Esophagus (tissue), 2 donors: ENCODE measurements at regions not wholly inside any gene's neighbourhood (a gene's known extent, or its start where the extent isn't known, plus 50 kb on each side); places are given as distances from the start of the nearest gene placed in this dataset.
"Not testable (repeated sequence)": the region's sequence is repeated elsewhere in the genome, so short reads cannot be mapped to it uniquely, and the experiment has no call there.

Experiments
- H3K27ac ChIP-seq, 2 donors: one replicate each; pipeline ENCODE4 v1.5.1; 2013; ENCODE audit warnings: low read depth in 2 of 2, mild to moderate bottlenecking in 2 of 2, inconsistent platforms in 1 of 2, low read length in 1 of 2, moderate library complexity in 1 of 2
- H3K27me3 ChIP-seq, 2 donors: one replicate each; pipeline ENCODE4 v1.6.1; 2013; ENCODE audit warnings: low read length in 2 of 2, control low read depth in 1 of 2, mild to moderate bottlenecking in 1 of 2; ENCODE audit not compliant: insufficient read depth in 2 of 2, control insufficient read depth in 1 of 2
- H3K36me3 ChIP-seq, 2 donors: one replicate each; pipeline ENCODE4 v1.6.1; 2013; ENCODE audit warnings: low read length in 1 of 2; ENCODE audit not compliant: control insufficient read depth in 2 of 2, insufficient read depth in 2 of 2
- H3K4me1 ChIP-seq, 2 donors: one replicate each; pipeline ENCODE4 v1.6.1; 2013; ENCODE audit warnings: low read length in 1 of 2; ENCODE audit not compliant: control insufficient read depth in 2 of 2, insufficient read depth in 2 of 2
- H3K4me3 ChIP-seq, 2 donors: one replicate each; pipeline ENCODE4 v1.5.1; 2013; ENCODE audit warnings: low read length in 2 of 2, mild to moderate bottlenecking in 2 of 2, low read depth in 1 of 2, moderate library complexity in 1 of 2
- H3K9me3 ChIP-seq, 2 donors: one replicate each; pipeline ENCODE4 v1.6.1; 2013; ENCODE audit warnings: mild to moderate bottlenecking in 2 of 2, low read depth in 1 of 2, low read length in 1 of 2, moderate library complexity in 1 of 2; ENCODE audit not compliant: control insufficient read depth in 2 of 2, insufficient read depth in 1 of 2
- WGBS, 2 donors: extraction: QIAGEN DNeasy Blood & Tissue Kit; methylation state at CpG; one replicate each; pipeline ENCODE4 v1.1.7; 2013; 5-methylcytosine and 5-hydroxymethylcytosine counted together
- donor health status: healthy with polysubstance abuse.
- donor health status: Bipolar disorder and iron deficiency.

DNA sequence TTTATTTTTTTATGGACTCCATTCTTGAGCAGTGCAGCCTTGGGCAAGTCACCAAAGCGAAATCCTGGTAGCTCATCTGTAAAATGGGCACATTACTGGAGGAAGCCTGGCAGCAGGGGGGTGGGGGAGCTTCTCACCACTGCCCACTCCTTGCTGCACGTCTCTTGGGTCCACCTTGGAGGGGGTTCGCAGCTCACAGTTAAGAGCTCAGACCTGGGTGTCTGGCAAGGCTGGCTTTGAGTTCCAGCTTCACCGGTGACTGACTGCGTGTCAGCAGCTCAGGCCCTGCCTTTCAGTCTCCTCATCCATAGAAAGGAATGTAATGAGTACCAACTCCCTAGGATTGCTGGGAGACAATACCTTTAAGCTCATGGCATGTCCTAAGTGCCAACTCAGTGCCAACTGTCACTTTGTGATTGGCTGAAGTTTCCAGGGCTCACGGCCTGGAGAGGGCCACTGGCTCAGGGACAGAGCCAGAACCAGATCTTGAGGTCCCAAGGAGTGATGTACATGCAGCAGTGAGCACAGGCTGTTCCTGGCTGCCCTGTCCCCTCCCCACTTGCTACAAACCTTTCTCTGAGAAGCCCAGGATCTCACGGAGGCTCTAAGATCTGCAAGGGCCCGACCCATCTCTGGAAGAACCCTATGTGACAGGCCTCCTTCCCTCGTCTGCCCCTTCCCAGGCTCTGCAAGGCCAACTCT is 72.9 kb downstream of the C9orf50 start:
- 86% methylated on average over 9 of the region's 9 CpGs for WGBS, 2 donors
- H3K27ac ChIP-seq = no peak overlapping the region
- H3K4me3 ChIP-seq = no peak overlapping the region
- H3K36me3 ChIP-seq = no peaks in the 10 kb centered on the region
- H3K9me3 ChIP-seq = no peaks in the 10 kb centered on the region
- peaks cover 0 to 4% of the 10 kb centered on the region in 2 donors for H3K27me3 ChIP-seq
- peaks cover 0 to 8% of the 10 kb centered on the region in 2 donors for H3K4me1 ChIP-seq

DNA sequence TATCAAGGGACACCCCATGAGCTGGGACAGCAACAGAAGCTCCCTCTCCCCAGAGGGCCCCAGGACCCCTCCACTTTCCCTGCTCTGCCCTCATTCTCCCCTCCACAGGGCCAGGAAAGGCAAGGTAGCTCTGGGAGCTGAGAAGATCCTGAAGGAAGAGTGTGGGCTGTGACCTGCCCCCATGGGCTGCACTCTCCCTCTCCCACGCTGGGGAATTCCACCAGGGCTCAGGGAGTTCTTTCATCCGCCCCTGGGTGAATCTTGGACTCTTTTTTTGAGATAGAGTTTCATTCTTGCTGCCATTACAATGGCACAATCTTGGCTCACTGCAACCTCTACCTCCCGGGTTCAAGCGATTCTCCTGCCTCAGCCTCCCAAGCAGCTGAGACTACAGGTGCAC is 73.8 kb downstream of the C9orf50 start:
- 63 to 69% methylated on average over 4 of the region's 4 CpGs for WGBS, 2 donors

DNA sequence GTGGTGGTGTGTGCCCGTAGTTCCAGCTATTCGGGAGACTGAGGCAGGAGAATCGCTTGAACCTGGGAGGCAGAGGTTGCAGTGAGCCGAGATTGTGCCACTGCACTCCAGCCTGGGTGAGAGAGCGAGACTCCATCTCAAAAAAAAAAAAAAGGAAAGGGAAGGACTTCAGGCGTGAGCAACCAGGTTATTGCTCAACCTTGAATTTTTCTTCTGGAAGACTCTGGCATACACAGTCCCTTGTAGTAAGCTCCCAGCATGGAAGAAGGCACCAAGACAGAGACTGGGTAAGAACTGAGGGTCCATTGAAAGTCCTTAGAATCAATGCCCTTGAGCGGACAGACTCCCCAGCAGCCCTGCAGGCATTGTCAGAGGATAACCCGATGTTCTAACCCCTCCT is 75.0 kb downstream of the C9orf50 start:
- H3K4me3 ChIP-seq, H3K36me3 ChIP-seq, H3K4me1 ChIP-seq, H3K9me3 ChIP-seq, H3K27me3 ChIP-seq, H3K27ac ChIP-seq: not testable (repeated sequence)
- WGBS, 2 donors = 86 to 91% methylated on average over 8 of the region's 8 CpGs

More for the DNA sequence above, 73.8 kb downstream of the C9orf50 start:
- Histone ChIP-seq H3K27me3 (peaks cover 0 to 4% of the 10 kb centered on the region in 2 donors), H3K9me3 (no peaks in the 10 kb centered on the region), H3K4me3 (no peak overlapping the region), H3K36me3 (no peaks in the 10 kb centered on the region), H3K27ac (no peak overlapping the region), H3K4me1 (peaks cover 0 to 8% of the 10 kb centered on the region in 2 donors)

DNA sequence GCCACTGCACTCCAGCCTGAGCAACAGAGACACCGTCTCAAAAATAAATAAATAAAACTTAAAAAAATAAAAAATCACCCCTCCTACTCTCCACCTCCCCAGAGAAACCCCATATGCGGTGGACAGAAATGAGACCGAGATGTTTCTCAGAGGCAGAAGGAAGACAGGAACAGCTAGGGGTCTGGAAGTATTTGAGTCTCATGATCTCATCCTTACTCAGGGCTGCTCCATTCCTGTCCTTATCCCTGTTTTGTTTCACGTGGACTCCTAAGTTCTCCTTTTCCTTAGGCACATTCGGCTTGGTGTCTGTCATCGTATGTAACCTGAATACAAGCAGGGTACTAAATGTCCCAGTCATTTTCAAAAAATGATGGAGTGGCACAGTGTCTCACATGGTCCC is 76.1 kb downstream of the C9orf50 start:
- no peaks in the 10 kb centered on the region for H3K9me3 ChIP-seq
- H3K27ac ChIP-seq = no peak overlapping the region
- no peak overlapping the region for H3K4me3 ChIP-seq
- H3K27me3 ChIP-seq = peaks cover 0 to 1% of the 10 kb centered on the region in 2 donors
- no peaks in the 10 kb centered on the region for H3K36me3 ChIP-seq
- WGBS, 2 donors = 73 to 78% methylated on average over 6 of the region's 6 CpGs
- peaks cover 0 to 3% of the 10 kb centered on the region in 2 donors for H3K4me1 ChIP-seq

DNA sequence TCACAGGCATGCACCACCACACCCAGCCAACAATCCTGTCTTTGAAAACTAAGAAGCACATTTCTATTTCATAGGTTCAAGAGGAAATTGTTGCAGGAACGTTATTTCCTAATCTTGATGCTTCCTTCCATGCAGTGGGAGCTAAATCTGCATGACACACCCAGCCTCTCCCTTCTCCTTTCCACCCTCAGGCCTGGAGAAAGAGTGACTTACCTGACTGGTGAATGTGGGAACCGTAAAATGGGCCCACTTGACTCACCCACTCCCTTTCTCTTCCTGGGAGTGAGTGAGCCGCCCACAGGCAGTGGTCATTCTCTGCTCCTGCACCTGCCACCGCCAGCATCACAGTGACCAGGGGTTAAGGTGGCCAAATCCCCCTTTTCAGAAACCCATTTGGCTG is 78.2 kb downstream of the C9orf50 start:
- 65 to 69% methylated on average over 4 of the region's 4 CpGs for WGBS, 2 donors
- Histone ChIP-seq H3K4me3 (no peak overlapping the region), H3K36me3 (no peaks in the 10 kb centered on the region), H3K9me3 (no peaks in the 10 kb centered on the region), H3K27ac (no peak overlapping the region), H3K4me1 (no peaks in the 10 kb centered on the region), H3K27me3 (no peaks in the 10 kb centered on the region)

DNA sequence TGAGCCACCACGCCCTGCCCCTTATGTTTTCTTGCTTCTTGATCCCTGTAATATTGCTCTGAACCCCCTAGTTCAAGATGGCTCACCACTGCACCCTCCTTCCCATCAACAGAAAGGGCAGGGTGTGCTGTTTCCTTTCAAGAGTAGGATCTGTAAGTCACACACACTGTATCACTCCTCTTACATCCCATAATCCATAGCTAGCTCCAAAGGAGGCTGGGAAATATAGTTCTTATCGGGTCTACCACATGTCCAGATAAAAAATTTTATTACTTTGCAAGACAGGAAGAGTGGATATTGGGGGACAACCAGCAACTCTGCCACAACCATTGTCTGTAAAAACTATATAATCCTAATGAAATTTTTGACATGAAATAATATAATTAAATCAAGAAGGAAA is 79.6 kb downstream of the C9orf50 start:
- H3K27me3 ChIP-seq = no peaks in the 10 kb centered on the region
- H3K36me3 ChIP-seq = no peaks in the 10 kb centered on the region
- 82 to 89% methylated on average over 2 of the region's 2 CpGs for WGBS, 2 donors
- no peaks in the 10 kb centered on the region for H3K9me3 ChIP-seq
- no peaks in the 10 kb centered on the region for H3K4me1 ChIP-seq
- no peak overlapping the region for H3K27ac ChIP-seq
- H3K4me3 ChIP-seq = no peak overlapping the region

DNA sequence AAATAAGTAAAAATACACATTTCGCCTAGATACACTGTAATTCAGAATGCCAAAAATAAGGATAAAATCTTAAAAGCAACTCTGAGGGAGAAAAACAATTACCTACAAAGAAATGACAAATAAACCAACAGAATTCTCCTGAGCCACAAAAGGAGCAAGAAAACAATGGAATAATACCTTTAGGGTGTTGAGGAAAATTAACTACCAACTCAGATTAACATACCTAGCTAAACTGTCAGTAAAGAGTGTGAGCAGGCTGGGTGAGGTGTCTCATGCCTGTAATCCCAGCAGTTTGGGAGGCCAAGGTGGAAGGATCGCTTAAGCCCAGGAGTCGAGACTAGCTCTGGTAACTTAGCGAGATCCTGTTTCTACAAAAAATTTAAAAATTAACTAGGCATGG is 81.5 kb downstream of the C9orf50 start:
- no peaks in the 10 kb centered on the region for H3K4me1 ChIP-seq
- no peaks in the 10 kb centered on the region for H3K27me3 ChIP-seq
- no peak overlapping the region for H3K27ac ChIP-seq
- no peak overlapping the region for H3K4me3 ChIP-seq
- no peaks in the 10 kb centered on the region for H3K9me3 ChIP-seq
- no peaks in the 10 kb centered on the region for H3K36me3 ChIP-seq
- 96 to 97% methylated on average over 4 of the region's 4 CpGs for WGBS, 2 donors

DNA sequence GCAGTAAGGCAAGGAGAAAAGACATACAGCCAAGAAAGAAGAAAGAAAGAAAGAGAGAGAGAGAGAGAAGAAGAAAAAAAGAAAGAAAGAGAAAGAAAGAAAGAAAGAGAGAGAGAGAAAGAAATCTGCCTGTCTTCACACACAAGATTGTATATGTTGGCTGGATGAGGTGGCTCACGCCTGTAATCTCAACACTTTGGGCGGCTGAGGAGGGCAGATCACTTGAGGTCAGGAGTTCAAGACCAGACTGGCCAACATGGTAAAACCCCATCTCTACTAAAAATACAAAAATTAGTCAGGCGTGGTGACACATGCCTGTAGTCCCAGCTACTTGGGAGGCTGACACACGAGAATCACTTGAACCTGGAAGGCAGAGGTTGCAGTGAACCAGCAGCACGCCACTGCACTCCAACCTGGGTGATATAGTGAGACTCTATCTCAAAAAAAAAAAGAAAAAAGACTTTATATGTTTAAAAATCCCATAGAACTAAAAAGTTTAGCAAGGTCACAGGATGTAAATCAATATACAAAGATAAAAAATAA is 89.0 kb downstream of the C9orf50 start:
- not testable (repeated sequence) for H3K27me3 ChIP-seq, H3K4me1 ChIP-seq, H3K4me3 ChIP-seq, H3K27ac ChIP-seq, H3K9me3 ChIP-seq, H3K36me3 ChIP-seq
- 82 to 84% methylated on average over 5 of the region's 5 CpGs for WGBS, 2 donors

DNA sequence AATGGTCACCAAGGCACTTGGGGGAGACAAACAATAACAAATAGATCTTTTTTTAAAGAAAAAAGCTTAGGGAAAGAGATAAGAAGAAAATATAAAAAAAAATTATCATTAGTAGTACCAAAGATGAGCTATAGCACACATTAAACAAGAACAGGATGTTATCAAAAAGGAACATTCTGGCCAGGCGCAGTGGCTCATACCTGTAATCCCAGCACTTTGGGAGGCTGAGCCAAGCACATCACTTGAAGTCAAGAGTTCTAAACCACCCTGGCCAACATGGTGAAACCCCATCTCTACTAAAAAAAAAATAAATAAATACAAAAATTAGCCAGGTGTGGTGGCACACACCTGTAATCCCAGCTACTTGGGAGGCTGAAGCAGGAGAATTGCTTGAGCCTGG is 92.9 kb downstream of the C9orf50 start:
- H3K27me3 ChIP-seq, H3K4me1 ChIP-seq, H3K36me3 ChIP-seq, H3K27ac ChIP-seq, H3K9me3 ChIP-seq, H3K4me3 ChIP-seq: not testable (repeated sequence)
- WGBS, 2 donors = 88 to 95% methylated on average over 1 of the region's 1 CpG

DNA sequence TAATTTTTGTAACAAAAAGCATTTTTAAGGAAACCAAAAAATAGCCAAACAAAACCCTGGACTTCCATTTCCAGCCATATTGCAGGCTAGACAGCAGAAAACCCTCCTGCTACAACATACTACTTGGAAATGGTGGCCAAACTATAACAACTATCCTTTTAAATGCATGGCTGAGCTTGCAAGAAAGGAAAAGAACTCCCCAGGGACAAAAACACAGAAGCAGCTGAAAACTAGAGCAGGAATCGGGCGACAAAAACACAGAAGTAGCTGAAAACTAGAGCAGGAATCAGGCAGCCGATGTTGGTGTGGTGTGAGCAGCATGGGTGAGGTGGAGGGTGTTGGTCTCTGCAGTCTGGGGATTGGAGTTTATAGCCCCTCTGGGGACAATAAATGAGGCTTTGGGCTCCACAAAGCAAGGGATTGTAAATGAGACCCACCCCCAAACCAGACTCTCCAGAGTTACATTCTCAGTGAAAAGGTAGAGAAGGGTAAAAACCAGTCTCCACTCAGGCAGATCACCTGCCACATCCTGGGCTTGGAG is 95.2 kb downstream of the C9orf50 start:
- H3K4me3 ChIP-seq = no peak overlapping the region
- no peaks in the 10 kb centered on the region for H3K4me1 ChIP-seq
- no peaks in the 10 kb centered on the region for H3K27me3 ChIP-seq
- H3K9me3 ChIP-seq = no peaks in the 10 kb centered on the region
- WGBS, 2 donors = 87 to 88% methylated on average over 3 of the region's 3 CpGs
- H3K27ac ChIP-seq = no peak overlapping the region
- H3K36me3 ChIP-seq = no peaks in the 10 kb centered on the region
